ENCODE measurements at regions not wholly inside any gene's neighbourhood (a gene's known extent, or its start where the extent isn't known, plus 50 kb on each side); places are given as distances from the start of the nearest gene placed in this dataset.

GRCh38 chr20:19827818-19828217 is 69.8 kb downstream of the RIN2 start:
- TF ChIP-seq CTCF (IDR thresholded peaks at IDR 0.05; ENCODE audit: low read depth, low read length) (no peak), POLR2A (IDR thresholded peaks at IDR 0.05; ENCODE audit: extremely low read depth, insufficient read length) (no peak)
